GM23338 (cell line): ENCODE measurements at regions not wholly inside any gene's neighbourhood (a gene's known extent, or its start where the extent isn't known, plus 50 kb on each side); places are given as distances from the start of the nearest gene placed in this dataset.

Source experiments
- ATAC-seq: fragments of 200-7000 bp; cut with Tn5 transposase; 3 replicates; pipeline ENCODE4 v1.9.1; 2020
- DNase-seq: peaks from one replicate; pipeline ENCODE4 v3.0.0-alpha.2; 2015; ENCODE audit warnings: low spot score
- H2AFZ ChIP-seq: fragments of 200-600 bp; sonication (generic); 2 replicates; pipeline ENCODE4 v1.8.0; 2016; ENCODE audit warnings: antibody characterized with exemption, mild to moderate bottlenecking, moderate library complexity
- H3F3A ChIP-seq: fragments of 200-600 bp; sonication (generic); replicated peaks from 2 replicates; pipeline ENCODE4 v1.8.0; 2017; ENCODE audit warnings: antibody characterized with exemption, mixed run types, low read depth
- H3K27ac ChIP-seq: fragments of 200-600 bp; sonication (generic); 2 replicates; pipeline ENCODE4 v1.6.1; 2016; ENCODE audit warnings: low read depth
- H3K27me3 ChIP-seq: fragments of 200-600 bp; sonication (generic); 2 replicates; pipeline ENCODE4 v1.8.0; 2016; ENCODE audit warnings: mild to moderate bottlenecking, mixed run types, moderate library complexity; ENCODE audit not compliant: insufficient read depth
- H3K36me3 ChIP-seq: fragments of 200-600 bp; sonication (generic); 2 replicates; pipeline ENCODE4 v1.8.0; 2016; ENCODE audit warnings: mild to moderate bottlenecking; ENCODE audit not compliant: insufficient read depth
- H3K4me1 ChIP-seq: fragments of 200-600 bp; sonication (generic); 2 replicates; pipeline ENCODE4 v1.8.0; 2016; ENCODE audit warnings: mild to moderate bottlenecking, moderate library complexity; ENCODE audit not compliant: insufficient read depth
- H3K4me2 ChIP-seq: fragments of 200-600 bp; sonication (generic); 2 replicates; pipeline ENCODE4 v1.7.1; 2017; ENCODE audit warnings: mixed run types
- H3K4me3 ChIP-seq: fragments of 200-600 bp; sonication (generic); 2 replicates; pipeline ENCODE4 v1.6.1; 2016; ENCODE audit warnings: mixed run types
- H3K79me2 ChIP-seq: fragments of 200-600 bp; sonication (generic); replicated peaks from 2 replicates; pipeline ENCODE4 v1.8.0; 2017; ENCODE audit warnings: mild to moderate bottlenecking; ENCODE audit not compliant: insufficient read depth
- H3K9me2 ChIP-seq: fragments of 200-600 bp; sonication (generic); 2 replicates; pipeline ENCODE4 v1.8.0; 2017; ENCODE audit not compliant: insufficient read depth
- H4K20me1 ChIP-seq: fragments of 200-600 bp; sonication (generic); replicated peaks from 2 replicates; pipeline ENCODE4 v1.8.0; 2017; ENCODE audit warnings: mild to moderate bottlenecking; ENCODE audit not compliant: insufficient read depth
- H3K27ac Mint-ChIP-seq: 2 replicates; pipeline ENCODE4 v1.8.0; 2020; ENCODE audit warnings: inconsistent platforms, mild to moderate bottlenecking, moderate library complexity, mixed read lengths
- H3K27me3 Mint-ChIP-seq: 3 replicates; pipeline ENCODE4 v1.8.0; 2022; ENCODE audit warnings: low read depth, mild to moderate bottlenecking, moderate library complexity, mixed read lengths, inconsistent platforms; ENCODE audit not compliant: insufficient read depth, poor library complexity
- H3K36me3 Mint-ChIP-seq: 3 replicates; pipeline ENCODE4 v1.8.0; 2021; ENCODE audit warnings: low read depth, mild to moderate bottlenecking, inconsistent platforms, moderate library complexity, mixed read lengths
- H3K4me1 Mint-ChIP-seq: 3 replicates; pipeline ENCODE4 v1.8.0; 2020; ENCODE audit warnings: mild to moderate bottlenecking, inconsistent platforms, mixed read lengths
- H3K4me3 Mint-ChIP-seq: 3 replicates; pipeline ENCODE4 v1.8.0; 2021; ENCODE audit warnings: moderate library complexity, mild to moderate bottlenecking, inconsistent platforms, mixed read lengths
- H3K9me3 Mint-ChIP-seq: 3 replicates; pipeline ENCODE4 v1.8.0; 2020; ENCODE audit warnings: moderate library complexity, mild to moderate bottlenecking, inconsistent platforms, mixed read lengths
- CREB1 ChIP-seq: fragments of 250-450 bp; sonication (Bioruptor Pico); IDR thresholded peaks from 2 replicates; pipeline ENCODE4 v1.5.0; 2020; ENCODE audit warnings: low read depth, mild to moderate bottlenecking, moderate library complexity
- CTCF ChIP-seq, 2 experiments: fragments of 200-600 bp in 1 of 2; sonication (generic) in 1 of 2; conservative IDR thresholded peaks; 2 replicates each; pipeline versions ENCODE4 v1.5.1 to v1.6.1; 2016 to 2017; ENCODE audit warnings: antibody characterized with exemption in 2 of 2, low read depth in 2 of 2, mild to moderate bottlenecking in 2 of 2, moderate library complexity in 1 of 2
- ETS1 ChIP-seq: IDR thresholded peaks from 2 replicates; pipeline ENCODE4 v1.6.1; 2016; ENCODE audit warnings: antibody characterized with exemption
- EZH2 ChIP-seq: fragments of 200-600 bp; sonication (generic); IDR thresholded peaks from one replicate; pipeline ENCODE4 v1.8.0; 2017; ENCODE audit warnings: antibody characterized with exemption, mild to moderate bottlenecking, low read depth; ENCODE audit not compliant: unreplicated experiment
- JUNB ChIP-seq: IDR thresholded peaks from one replicate; pipeline ENCODE4 v1.6.1; 2016; ENCODE audit warnings: antibody characterized with exemption; ENCODE audit not compliant: unreplicated experiment
- NANOG ChIP-seq: IDR thresholded peaks from 2 replicates; pipeline ENCODE4 v1.6.1; 2016; ENCODE audit warnings: antibody characterized with exemption, borderline replicate concordance
- ZNF331 ChIP-seq: fragments of 250-450 bp; sonication (Bioruptor Pico); IDR thresholded peaks from 2 replicates; pipeline ENCODE4 v1.5.0; 2020; ENCODE audit warnings: low read depth, mild to moderate bottlenecking, moderate library complexity
- ZNF462 ChIP-seq: fragments of 250-450 bp; sonication (Bioruptor Pico); IDR thresholded peaks from 2 replicates; pipeline ENCODE4 v1.5.0; 2020; ENCODE audit warnings: mild to moderate bottlenecking, moderate library complexity

- no peaks in the 10 kb centered on the region for H3K79me2 ChIP-seq
- DNase-seq (no peak), ATAC-seq (no peak)
- no peak overlapping the region for H3K4me3 ChIP-seq
- no peaks in the 10 kb centered on the region for H3K36me3 Mint-ChIP-seq
- no peak overlapping the region for H3K4me2 ChIP-seq
- H2AFZ ChIP-seq, result no peak overlapping the region
- H3K27ac ChIP-seq, result no peak overlapping the region
- H4K20me1 ChIP-seq, result no peaks in the 10 kb centered on the region
- H3K4me1 Mint-ChIP-seq, result peaks cover 3% of the 10 kb centered on the region; the same call in 2 of the 3 replicates
- peaks cover 12% of the 10 kb centered on the region for H3K27me3 Mint-ChIP-seq
- no peaks in the 10 kb centered on the region for H3K4me1 ChIP-seq
- no peaks in the 10 kb centered on the region for H3K36me3 ChIP-seq
- TF ChIP-seq ETS1 (no peak), CREB1 (CRISPR knock-in tag) (no peak), ZNF462 (CRISPR knock-in tag) (no peak), JUNB (no peak), ZNF331 (CRISPR knock-in tag) (no peak), CTCF (conservative IDR thresholded peaks at IDR 0.05; ENCODE audit: low read depth in 2 of 2) (no peak), EZH2 (no peak), NANOG (no peak)
- no peak overlapping the region for H3K27ac Mint-ChIP-seq
- no peaks in the 10 kb centered on the region for H3F3A ChIP-seq
- no peaks in the 10 kb centered on the region for H3K27me3 ChIP-seq
- no peaks in the 10 kb centered on the region; the same call in 2 of the 3 replicates for H3K9me3 Mint-ChIP-seq
- H3K4me3 Mint-ChIP-seq, result no peak overlapping the region
- no peaks in the 10 kb centered on the region for H3K9me2 ChIP-seq
Measured at GRCh38 chr4:1551211-1551610, 132.9 kb downstream of the FAM53A start.
